Esophagus muscularis mucosa (tissue), 4 donors: ENCODE measurements at regions not wholly inside any gene's neighbourhood (a gene's known extent, or its start where the extent isn't known, plus 50 kb on each side); places are given as distances from the start of the nearest gene placed in this dataset.

Experiments used
- CTCF ChIP-seq, 3 experiments: fragments of 200-600 bp in 2 of 3; fragments of 450-650 bp in 1 of 3; sonication (generic) in 2 of 3; IDR thresholded peaks; one replicate each; pipeline ENCODE4 v1.5.1; 2017 to 2019; ENCODE audit warnings: antibody characterized with exemption in 3 of 3, mild to moderate bottlenecking in 2 of 3, moderate library complexity in 1 of 3
- EP300 ChIP-seq: sonication (generic); formaldehyde crosslinking; IDR thresholded peaks from one replicate; pipeline ENCODE4 v1.6.1; 2017; ENCODE audit warnings: antibody characterized with exemption
- POLR2A ChIP-seq: fragments of 450-650 bp; IDR thresholded peaks from one replicate; pipeline ENCODE4 v1.6.1; 2017; ENCODE audit warnings: antibody characterized with exemption, moderate library complexity, mild to moderate bottlenecking, low read depth

- TF ChIP-seq EP300 (no peak), CTCF (IDR thresholded peaks at IDR 0.05) (no peak), POLR2A (no peak)
Observed at GRCh38 chr13:24618011-24618955, 61.9 kb upstream of the ATP12A start.
